NCI-H2227 treated with DMSO at 0.1 percent for 48 hours (cell line): ENCODE measurements at regions not wholly inside any gene's neighbourhood (a gene's known extent, or its start where the extent isn't known, plus 50 kb on each side); places are given as distances from the start of the nearest gene placed in this dataset.

Experiments used
- DNase-seq: peaks from one replicate; lab custom pipeline; 2025; lab: John Stamatoyannopoulos, UW

GRCh38 chr22:47629791-47630655 lies 867.6 kb downstream of the TBC1D22A start:
- DNase-seq = no peak

GRCh38 chr22:47629273-47629711 lies 866.8 kb downstream of the TBC1D22A start:
- no peak for DNase-seq

GRCh38 chr22:47628477-47629272 lies 866.2 kb downstream of the TBC1D22A start:
- DNase-seq = no peak

GRCh38 chr22:47627556-47628253 lies 865.3 kb downstream of the TBC1D22A start:
- no peak for DNase-seq

GRCh38 chr22:47626428-47627390 lies 864.3 kb downstream of the TBC1D22A start:
- no peak for DNase-seq

GRCh38 chr22:47625531-47626427 lies 863.3 kb downstream of the TBC1D22A start:
- DNase-seq = no peak

- no peak for DNase-seq
These were observed 862.5 kb downstream of the TBC1D22A start for GRCh38 chr22:47625013-47625385.

- no peak for DNase-seq
These were observed 862.0 kb downstream of the TBC1D22A start for GRCh38 chr22:47624252-47625012.

- no peak for DNase-seq
These were observed 861.3 kb downstream of the TBC1D22A start for GRCh38 chr22:47623763-47624148.

GRCh38 chr22:47623066-47623762 lies 860.8 kb downstream of the TBC1D22A start:
- DNase-seq = no peak

- DNase-seq = no peak
These were observed 860.1 kb downstream of the TBC1D22A start for GRCh38 chr22:47622541-47622940.

GRCh38 chr22:47621253-47621652 lies 858.8 kb downstream of the TBC1D22A start:
- no peak for DNase-seq

GRCh38 chr22:47620391-47620790 lies 857.9 kb downstream of the TBC1D22A start:
- no peak for DNase-seq

- DNase-seq = no peak
These were observed 857.2 kb downstream of the TBC1D22A start for GRCh38 chr22:47619631-47620030.

GRCh38 chr22:47618180-47619010 lies 855.9 kb downstream of the TBC1D22A start:
- no peak for DNase-seq

- no peak for DNase-seq
These were observed 854.7 kb downstream of the TBC1D22A start for GRCh38 chr22:47617186-47617585.

- no peak for DNase-seq
These were observed 854.1 kb downstream of the TBC1D22A start for GRCh38 chr22:47616396-47617020.
